ENCODE measurements at regions not wholly inside any gene's neighbourhood (a gene's known extent, or its start where the extent isn't known, plus 50 kb on each side); places are given as distances from the start of the nearest gene placed in this dataset.

GRCh38 chr9:96177005-96177718, 124.8 kb downstream of the HSD17B3 start:
- TF ChIP-seq ZBTB40 (IDR thresholded peaks at IDR 0.05) (no peak), ZBTB40 (CRISPR knock-in tag; IDR thresholded peaks at IDR 0.05) (no peak), POLR2AphosphoS5 (IDR thresholded peaks at IDR 0.05; ENCODE audit: control insufficient read depth, insufficient read depth, low read depth, low read length) (no peak), STAT5B (CRISPR knock-in tag; IDR thresholded peaks at IDR 0.05) (no peak), ZFX (CRISPR knock-in tag; IDR thresholded peaks at IDR 0.05) (no peak), CREM (IDR thresholded peaks at IDR 0.05; ENCODE audit: low read depth) (no peak), BACH1 (tag; IDR thresholded peaks at IDR 0.05) (no peak), RFX1 (IDR thresholded peaks at IDR 0.05) (no peak), NRF1 (conservative IDR thresholded peaks at IDR 0.05 in 1 of 2, IDR thresholded peaks at IDR 0.05 in 1 of 2) (no peak), CBX8 (IDR thresholded peaks at IDR 0.05; ENCODE audit: borderline replicate concordance, extremely low read depth, low read depth, low read length, poor library complexity, severe bottlenecking) (no peak)
